HL-60 (cell line): ENCODE measurements at regions not wholly inside any gene's neighbourhood (a gene's known extent, or its start where the extent isn't known, plus 50 kb on each side); places are given as distances from the start of the nearest gene placed in this dataset.

Source experiments
- TF ChIP-seq, protein P1 (sequence below): IDR thresholded peaks from one replicate; pipeline ENCODE4 v1.5.1; 2011; ENCODE audit warnings: low read length, control low read depth, inconsistent platforms; ENCODE audit not compliant: insufficient read depth
- TF ChIP-seq, protein P2 (sequence below): IDR thresholded peaks from 2 replicates; pipeline ENCODE4 v1.6.1; 2012; ENCODE audit warnings: low read depth; ENCODE audit not compliant: insufficient replicate concordance

DNA sequence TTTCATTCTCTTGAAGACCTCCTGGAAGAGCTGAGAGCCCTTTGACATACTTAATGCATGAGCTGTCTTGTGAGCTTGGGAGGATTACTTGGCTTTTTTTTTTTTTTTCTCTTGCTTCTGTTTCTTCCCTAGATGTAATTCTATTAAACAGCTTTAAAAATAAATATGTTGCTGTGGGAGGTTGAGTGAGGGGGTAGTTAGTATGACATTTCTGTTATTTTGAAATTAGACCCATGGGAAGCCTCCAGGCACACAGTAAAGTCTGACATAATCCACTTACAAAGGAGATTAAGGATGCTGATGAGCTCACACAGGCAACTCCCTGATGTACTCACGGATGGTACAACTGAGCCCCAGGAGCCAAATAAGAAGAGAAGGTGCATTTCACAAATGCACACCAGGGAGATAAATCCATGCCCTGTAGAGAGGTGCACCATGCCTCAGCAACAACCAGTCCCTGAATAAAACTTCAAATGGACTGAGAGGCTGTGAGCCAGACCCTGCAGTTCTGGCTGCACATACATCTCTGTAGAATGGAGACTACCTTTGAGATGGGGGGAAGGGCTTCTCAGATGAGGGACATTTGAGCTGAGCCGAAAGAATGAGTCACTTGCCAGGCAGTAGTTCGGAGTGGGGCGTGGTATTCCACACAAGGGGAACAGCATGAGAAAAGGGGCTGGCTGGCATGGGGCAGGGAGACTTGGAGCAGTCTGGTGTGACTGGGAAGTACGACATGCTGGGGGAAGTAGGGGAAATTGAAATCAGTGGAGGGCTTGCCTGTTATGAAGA lies 68.7 kb downstream of the ACTL7B start:
- TF ChIP-seq, protein P1, sequence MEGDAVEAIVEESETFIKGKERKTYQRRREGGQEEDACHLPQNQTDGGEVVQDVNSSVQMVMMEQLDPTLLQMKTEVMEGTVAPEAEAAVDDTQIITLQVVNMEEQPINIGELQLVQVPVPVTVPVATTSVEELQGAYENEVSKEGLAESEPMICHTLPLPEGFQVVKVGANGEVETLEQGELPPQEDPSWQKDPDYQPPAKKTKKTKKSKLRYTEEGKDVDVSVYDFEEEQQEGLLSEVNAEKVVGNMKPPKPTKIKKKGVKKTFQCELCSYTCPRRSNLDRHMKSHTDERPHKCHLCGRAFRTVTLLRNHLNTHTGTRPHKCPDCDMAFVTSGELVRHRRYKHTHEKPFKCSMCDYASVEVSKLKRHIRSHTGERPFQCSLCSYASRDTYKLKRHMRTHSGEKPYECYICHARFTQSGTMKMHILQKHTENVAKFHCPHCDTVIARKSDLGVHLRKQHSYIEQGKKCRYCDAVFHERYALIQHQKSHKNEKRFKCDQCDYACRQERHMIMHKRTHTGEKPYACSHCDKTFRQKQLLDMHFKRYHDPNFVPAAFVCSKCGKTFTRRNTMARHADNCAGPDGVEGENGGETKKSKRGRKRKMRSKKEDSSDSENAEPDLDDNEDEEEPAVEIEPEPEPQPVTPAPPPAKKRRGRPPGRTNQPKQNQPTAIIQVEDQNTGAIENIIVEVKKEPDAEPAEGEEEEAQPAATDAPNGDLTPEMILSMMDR = no peak
- TF ChIP-seq, protein P2, sequence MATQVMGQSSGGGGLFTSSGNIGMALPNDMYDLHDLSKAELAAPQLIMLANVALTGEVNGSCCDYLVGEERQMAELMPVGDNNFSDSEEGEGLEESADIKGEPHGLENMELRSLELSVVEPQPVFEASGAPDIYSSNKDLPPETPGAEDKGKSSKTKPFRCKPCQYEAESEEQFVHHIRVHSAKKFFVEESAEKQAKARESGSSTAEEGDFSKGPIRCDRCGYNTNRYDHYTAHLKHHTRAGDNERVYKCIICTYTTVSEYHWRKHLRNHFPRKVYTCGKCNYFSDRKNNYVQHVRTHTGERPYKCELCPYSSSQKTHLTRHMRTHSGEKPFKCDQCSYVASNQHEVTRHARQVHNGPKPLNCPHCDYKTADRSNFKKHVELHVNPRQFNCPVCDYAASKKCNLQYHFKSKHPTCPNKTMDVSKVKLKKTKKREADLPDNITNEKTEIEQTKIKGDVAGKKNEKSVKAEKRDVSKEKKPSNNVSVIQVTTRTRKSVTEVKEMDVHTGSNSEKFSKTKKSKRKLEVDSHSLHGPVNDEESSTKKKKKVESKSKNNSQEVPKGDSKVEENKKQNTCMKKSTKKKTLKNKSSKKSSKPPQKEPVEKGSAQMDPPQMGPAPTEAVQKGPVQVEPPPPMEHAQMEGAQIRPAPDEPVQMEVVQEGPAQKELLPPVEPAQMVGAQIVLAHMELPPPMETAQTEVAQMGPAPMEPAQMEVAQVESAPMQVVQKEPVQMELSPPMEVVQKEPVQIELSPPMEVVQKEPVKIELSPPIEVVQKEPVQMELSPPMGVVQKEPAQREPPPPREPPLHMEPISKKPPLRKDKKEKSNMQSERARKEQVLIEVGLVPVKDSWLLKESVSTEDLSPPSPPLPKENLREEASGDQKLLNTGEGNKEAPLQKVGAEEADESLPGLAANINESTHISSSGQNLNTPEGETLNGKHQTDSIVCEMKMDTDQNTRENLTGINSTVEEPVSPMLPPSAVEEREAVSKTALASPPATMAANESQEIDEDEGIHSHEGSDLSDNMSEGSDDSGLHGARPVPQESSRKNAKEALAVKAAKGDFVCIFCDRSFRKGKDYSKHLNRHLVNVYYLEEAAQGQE = no peak
